HCT116 (cell line): ENCODE measurements at regions not wholly inside any gene's neighbourhood (a gene's known extent, or its start where the extent isn't known, plus 50 kb on each side); places are given as distances from the start of the nearest gene placed in this dataset.

ENCODE experiments used
- ATF3 ChIP-seq: IDR thresholded peaks from 2 replicates; pipeline ENCODE4 v1.6.1; 2012
- CTCF ChIP-seq, 3 experiments: fragments of 200-600 bp in 1 of 3; sonication (generic) in 1 of 3; IDR thresholded peaks in 2 of 3; conservative IDR thresholded peaks in 1 of 3; 2 replicates each; pipeline ENCODE4 v1.5.1; 2012 to 2017; ENCODE audit warnings: low read depth in 2 of 3, low read length in 2 of 3, antibody characterized with exemption in 1 of 3, borderline replicate concordance in 1 of 3, control low read depth in 1 of 3, mild to moderate bottlenecking in 1 of 3, mixed read lengths in 1 of 3, mixed run types in 1 of 3, moderate library complexity in 1 of 3; ENCODE audit not compliant: insufficient read depth in 1 of 3
- POLR2A ChIP-seq: IDR thresholded peaks from 2 replicates; pipeline ENCODE4 v1.7.0; 2011; ENCODE audit warnings: borderline replicate concordance; ENCODE audit not compliant: insufficient read depth, insufficient read length; ENCODE audit errors: extremely low read depth
- POLR2AphosphoS5 ChIP-seq: IDR thresholded peaks from 2 replicates; pipeline ENCODE4 v1.6.1; 2011; ENCODE audit warnings: mild to moderate bottlenecking, low read depth, low read length, moderate library complexity
- SP1 ChIP-seq: IDR thresholded peaks from 2 replicates; pipeline ENCODE4 v1.6.1; 2012; ENCODE audit warnings: low read depth

GRCh38 chr5:167827766-167828165 is 463.7 kb upstream of the WWC1 start:
- TF ChIP-seq CTCF (IDR thresholded peaks at IDR 0.05 in 2 of 3, conservative IDR thresholded peaks at IDR 0.05 in 1 of 3; ENCODE audit: borderline replicate concordance in 1 of 3, insufficient read depth in 1 of 3, low read depth in 2 of 3, low read length in 2 of 3) (no peak), ATF3 (no peak), SP1 (no peak), POLR2AphosphoS5 (no peak), POLR2A (no peak)
